HS-5 (cell line): ENCODE measurements at regions not wholly inside any gene's neighbourhood (a gene's known extent, or its start where the extent isn't known, plus 50 kb on each side); places are given as distances from the start of the nearest gene placed in this dataset.

ENCODE experiments used
- DNase-seq: peaks from one replicate; pipeline ENCODE4 v3.0.0-alpha.2; 2012; ENCODE audit warnings: low read depth

GRCh38 chr2:156647377-156648010, 211.3 kb downstream of the GPD2 start:
- DNase-seq, result no peak

- DNase-seq, result no peak
Measured at GRCh38 chr2:156648522-156648921, 212.3 kb downstream of the GPD2 start.

GRCh38 chr2:156649596-156649995, 213.4 kb downstream of the GPD2 start:
- no peak for DNase-seq

GRCh38 chr2:156652691-156653090, 216.5 kb downstream of the GPD2 start:
- DNase-seq, result no peak

DNA sequence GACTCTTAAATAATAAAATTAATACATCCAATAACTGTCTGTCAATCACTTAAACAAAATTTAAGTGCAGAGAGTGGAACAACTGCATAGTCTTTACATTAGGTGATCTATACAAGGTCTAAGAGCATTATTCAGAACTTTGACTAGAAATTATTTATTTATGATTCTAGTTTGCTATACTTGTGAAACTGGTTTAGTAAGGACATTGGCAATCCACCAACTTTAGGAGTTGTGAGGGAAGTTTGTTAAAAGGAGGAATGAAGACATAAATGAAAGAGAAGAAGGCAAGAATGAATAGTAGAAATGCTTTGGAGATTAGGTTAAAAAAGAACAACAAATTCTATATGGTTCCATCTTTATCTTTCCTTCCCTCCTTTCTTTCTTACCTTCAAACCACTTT, 217.5 kb downstream of the GPD2 start:
- no peak for DNase-seq

DNA sequence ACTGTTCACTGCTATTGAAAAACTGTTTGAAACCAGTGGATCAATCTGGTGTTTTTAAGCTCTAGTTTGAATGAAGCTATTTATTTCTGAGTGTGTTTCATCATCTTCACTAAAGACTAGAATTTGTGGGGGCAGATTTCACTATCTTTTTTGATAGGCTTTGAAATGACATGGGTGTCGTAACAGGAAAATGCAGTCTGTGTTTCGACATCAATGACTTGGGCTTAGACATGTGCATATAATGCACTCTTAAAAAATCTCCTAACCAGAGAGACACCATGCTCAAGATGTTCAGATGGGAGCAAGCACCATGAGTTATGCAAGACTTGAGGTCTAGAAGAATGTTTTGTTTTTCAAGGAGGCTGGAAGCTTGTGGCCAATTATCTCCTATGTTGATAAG, 221.6 kb downstream of the GPD2 start:
- peak; percentile 3 for DNase-seq

GRCh38 chr2:156659694-156660093, 223.5 kb downstream of the GPD2 start:
- no peak for DNase-seq

DNA sequence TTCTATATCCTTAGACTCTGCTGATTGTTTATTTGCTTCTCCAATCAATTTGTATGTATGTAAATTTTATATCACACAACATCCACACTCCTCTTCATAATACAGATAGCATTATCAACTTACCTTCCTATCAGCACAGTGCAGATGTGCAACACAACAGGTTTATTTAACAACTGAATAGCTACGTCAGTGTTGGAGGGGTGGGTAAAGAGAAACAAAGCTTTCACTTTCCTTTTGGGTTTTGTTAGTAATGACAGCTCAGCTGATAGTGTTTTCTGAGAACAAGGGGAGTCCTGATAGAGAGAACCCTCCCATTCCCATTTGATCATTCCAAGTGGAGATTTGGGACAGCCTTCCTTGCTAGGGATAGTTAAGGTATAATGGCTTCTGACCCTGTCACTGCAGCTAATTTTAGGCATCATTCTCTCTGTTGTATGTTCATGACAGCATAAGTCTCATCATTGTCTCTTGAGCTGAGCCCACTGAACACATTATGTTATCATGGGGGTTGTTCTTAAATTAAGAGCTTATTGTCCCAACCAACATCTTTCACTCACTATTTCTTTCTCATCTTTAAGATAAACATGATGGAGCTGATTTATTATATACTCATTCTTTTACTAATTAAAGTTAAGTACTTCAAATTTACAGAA, 227.7 kb downstream of the GPD2 start:
- no peak for DNase-seq

DNA sequence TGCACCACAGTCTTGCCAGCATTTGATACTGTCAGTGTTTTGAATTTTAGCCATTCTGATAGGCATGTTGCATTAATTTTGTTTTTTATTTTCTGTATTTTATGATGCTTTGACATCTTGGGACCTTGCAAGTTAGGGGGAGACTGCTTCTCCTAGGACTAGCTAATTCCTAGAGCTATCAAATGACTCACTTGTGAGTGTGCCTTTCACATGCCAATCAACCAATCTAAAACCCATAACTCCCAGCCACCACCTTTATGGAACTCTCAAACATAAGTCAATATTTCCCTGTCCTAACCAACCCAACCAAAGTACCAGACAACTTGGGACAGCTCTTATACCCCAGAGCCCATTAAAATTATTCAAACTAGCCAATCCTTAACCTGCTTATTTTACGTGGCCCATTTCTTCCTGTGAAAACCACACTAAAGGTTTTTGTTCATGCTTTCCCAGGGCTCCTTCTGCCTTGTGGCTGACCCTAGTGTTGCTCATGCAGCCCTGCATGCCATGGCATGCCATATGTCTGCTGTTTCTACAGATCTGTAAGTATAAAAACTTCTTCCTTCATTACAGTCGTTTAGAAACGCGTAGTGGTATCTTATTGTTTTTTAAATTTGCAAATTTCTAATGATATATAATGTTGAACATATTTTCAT, 230.1 kb downstream of the GPD2 start:
- DNase-seq, result no peak

DNA sequence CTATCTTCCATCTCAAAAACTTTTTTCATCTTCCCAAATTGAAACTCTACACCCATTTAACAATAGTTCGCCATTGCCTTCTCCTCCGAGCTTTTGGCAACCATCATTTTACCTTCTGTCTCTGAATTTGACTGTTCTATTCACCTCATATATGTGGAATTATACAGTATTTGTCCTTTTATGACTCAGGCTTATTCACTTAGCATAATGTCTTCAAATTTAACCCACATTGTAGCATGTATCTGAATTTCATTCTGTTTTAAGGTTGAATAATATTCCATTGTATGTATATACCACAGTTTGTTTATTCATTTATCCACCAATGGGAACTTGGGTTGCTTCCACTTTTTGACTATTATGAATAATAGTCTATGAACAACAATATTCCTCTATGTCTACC, 233.9 kb downstream of the GPD2 start:
- DNase-seq, result no peak

DNA sequence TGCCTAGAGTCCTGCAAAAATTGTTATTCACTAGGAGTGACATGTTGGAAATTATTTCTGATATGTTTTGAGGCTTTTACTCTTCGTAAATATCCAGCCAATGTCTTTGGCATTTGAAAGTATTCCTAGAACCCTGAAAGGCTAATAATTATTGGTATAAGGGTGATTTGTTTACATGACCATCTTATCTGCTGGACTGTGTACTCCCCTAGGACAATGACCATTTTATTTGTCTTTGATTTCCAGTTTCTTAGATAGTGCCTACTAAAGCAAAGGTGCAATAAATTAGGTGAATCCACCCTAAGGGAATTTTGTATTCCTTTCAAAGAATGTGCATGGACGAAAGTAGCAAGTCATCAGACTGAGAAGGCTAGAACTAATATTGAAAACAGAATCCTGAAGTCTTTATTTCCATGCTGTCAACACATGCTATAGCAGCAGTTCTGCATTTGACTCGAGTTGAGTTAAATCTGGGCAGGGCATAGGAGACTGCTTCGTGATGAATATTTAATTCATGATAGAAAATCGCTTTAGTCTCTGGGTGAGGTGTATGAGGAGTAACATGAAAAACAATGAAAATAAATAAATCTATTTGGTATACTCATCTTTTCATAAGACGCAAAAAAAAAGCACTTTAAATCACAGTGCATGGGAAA, 235.7 kb downstream of the GPD2 start:
- no peak for DNase-seq

DNA sequence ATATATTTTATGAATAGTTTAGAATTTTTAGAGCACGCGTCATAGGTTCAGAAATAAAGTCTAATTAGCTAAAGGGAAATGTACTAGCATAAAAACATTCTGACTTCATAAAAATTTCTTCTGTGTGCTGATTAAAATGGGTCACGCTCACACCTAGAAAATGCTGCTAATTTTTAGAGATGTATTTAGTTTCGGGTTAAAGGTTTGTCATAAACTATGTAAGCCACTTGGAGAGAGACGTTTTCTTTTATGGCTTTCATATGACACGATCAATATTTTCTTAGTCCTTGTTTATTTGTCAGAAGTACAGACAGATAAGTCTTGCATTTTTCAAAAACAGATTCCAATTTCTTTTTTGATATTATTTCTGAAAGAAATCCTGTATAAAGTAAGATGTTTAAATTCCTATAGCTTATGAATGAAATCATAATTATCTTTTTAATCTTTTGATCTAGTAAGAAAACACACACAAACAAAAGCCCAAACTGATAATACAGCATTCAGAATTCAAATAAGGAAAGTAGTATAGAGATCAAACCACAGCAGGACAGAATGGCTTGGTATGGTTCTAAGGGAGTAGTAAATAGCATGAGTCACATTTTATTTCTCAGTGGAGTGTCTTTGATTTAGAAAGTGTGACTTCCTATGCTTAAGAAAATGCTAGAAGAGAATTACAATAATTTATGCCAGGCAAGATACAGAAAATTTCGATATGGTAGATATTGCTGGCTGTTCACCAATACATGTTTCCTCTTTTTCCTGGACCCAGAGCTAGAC, 236.6 kb downstream of the GPD2 start:
- no peak for DNase-seq

GRCh38 chr2:156673333-156673615, 237.1 kb downstream of the GPD2 start:
- DNase-seq, result no peak

GRCh38 chr2:156673981-156674380, 237.8 kb downstream of the GPD2 start:
- DNase-seq, result no peak

DNA sequence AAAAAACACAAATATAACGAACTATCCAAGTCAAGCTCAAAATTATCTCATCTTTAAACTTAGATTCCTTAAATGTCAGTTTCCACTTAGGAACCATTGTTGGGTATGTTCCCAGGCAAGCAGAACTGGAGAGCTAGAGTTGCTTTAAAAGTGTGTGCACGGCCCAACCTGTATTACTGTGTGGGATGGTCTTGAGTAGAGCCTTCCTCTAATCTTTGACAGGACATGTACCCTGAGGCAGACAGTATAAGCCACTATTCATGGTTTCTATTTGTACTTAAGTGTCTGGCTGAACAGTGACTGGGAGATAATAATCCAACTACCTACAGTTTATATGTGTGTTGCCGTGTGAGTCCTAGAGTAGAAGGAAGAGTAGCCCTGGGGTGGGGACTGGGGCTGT, 239.7 kb downstream of the GPD2 start:
- no peak for DNase-seq

DNA sequence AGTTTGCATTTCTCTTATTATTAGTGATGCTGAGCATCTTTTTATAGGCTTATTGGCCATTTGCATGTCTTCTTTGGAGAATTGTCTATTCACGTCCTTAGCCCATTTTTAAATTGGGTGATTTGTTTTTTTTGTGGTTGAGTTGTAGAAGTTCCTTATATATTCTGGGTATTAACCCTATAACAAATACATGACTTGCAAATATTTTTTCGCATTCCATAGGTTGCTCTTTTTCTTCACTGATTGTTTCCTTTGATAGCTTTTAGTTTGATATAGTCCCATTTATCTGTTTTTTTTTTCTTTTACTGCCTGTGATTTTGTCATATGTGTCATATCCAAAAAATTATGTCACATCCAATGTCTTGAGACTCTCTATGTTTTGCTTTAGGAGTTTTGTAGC, 243.6 kb downstream of the GPD2 start:
- DNase-seq, result no peak

DNA sequence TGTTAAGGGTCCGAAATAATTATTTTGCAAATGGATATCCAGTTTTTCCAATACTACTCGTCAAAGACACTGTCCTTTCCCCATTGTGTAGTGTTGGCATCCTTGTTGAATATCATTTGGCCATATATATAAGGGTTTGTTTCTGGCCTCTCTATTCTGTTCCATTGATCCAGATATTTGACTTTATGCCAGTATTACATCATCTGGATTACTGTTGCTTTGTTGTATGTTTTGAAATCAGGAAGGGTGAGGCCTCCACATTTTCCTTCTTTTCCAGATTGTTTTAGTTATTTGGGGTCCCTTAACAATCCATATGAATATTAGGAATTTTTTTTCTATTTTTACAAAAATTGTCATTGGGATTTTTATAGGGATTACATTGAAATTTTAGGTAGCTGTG, 244.1 kb downstream of the GPD2 start:
- DNase-seq, result no peak

DNA sequence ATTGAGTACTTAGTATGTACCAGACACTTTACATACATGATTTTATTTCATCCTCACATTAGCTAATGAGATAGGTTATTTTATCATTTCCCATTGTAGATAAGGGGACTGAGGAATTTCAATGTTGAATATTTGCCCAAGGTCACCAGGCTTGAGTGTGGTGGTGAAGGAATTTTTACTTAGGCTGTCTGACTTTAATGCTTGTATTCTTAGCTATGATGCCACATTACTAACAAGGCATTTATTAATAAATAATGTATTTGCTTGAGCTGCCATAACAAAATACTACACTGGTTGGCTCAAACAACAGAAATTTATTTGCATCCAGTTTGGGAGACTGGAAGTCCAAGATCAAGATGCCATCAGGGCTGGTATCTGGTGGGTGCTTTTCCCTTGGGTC, 250.9 kb downstream of the GPD2 start:
- no peak for DNase-seq

DNA sequence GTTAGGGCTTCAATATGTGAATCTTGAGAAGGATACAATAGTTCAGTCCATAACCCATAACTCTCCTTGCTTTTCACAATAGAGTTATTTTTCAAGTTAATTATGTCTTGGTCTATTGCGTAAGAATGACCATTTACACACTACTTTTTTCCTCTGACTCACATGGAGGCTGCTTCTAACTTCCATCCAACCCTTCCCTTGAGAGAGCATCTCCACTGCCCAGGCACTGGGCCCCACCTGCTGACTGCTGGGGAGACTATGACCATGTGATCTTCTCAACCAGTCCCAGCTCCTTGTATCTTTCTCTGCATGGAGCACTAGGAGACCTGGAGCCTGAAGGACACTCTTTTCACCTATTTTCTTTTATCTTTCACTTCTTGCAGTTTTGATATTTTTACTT, 251.5 kb downstream of the GPD2 start:
- peak; percentile 19 for DNase-seq

- no peak for DNase-seq
Measured at GRCh38 chr2:156689939-156690338, 253.8 kb downstream of the GPD2 start.

DNA sequence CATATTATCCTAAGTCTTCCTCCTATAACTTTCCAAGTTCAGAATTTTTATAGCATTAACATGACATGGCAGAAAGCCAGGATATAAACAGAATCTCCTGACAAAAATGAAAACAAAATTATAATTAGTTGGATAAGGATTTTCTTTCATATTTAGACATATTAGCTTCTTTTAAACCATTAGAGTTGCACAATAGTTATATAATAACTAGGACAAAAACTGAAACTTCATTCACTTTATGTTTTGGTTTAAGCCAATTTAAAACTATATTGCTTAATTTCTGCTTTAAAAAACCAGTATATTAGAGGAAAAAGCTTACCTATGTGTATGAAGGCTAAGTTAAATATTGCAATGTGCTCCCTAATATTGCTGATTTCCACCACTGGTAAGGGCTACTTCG, 254.8 kb downstream of the GPD2 start:
- DNase-seq, result no peak

GRCh38 chr2:156695020-156695419, 258.8 kb downstream of the GPD2 start:
- no peak for DNase-seq

GRCh38 chr2:156695595-156695994, 259.4 kb downstream of the GPD2 start:
- DNase-seq, result no peak
